HG03108 (cell line): ENCODE measurements at regions not wholly inside any gene's neighbourhood (a gene's known extent, or its start where the extent isn't known, plus 50 kb on each side); places are given as distances from the start of the nearest gene placed in this dataset.

Experiments used
- ATAC-seq: cut with Tn5 transposase; IDR thresholded peaks from one replicate; pipeline ENCODE4 v1.9.1; 2021; ENCODE audit warnings: moderate library complexity; ENCODE audit not compliant: unreplicated experiment

DNA sequence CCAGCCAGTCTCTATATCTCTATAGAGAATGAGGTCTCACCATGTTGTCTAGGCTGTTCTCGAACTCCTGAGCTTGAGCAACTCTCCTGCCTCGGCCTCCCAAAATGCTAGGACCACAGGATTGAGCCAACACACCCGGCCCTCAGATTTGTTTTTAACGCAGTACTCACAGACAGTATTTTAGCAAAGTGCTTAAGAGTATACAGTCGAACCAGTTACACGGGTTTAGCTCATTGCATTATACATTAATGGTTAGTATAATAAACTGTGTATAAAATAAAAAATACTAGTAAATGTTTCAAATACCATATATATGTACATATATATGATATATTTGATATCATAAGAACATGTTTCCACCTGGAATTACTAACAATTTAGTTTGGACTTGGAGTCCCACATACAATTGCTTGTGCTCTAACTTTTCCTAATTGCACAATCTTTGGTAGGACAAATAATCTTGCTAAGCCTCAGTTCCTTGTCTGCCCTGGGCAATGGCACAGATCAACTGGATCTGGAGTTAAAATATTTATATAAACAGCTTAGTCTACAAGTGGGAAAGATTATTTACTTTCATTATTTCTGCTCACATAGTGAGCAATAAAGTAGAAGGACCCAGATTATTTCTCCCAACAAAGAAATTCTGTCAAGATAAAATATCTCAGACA, 508.9 kb upstream of the LRATD1 start:
- ATAC-seq: no peak

DNA sequence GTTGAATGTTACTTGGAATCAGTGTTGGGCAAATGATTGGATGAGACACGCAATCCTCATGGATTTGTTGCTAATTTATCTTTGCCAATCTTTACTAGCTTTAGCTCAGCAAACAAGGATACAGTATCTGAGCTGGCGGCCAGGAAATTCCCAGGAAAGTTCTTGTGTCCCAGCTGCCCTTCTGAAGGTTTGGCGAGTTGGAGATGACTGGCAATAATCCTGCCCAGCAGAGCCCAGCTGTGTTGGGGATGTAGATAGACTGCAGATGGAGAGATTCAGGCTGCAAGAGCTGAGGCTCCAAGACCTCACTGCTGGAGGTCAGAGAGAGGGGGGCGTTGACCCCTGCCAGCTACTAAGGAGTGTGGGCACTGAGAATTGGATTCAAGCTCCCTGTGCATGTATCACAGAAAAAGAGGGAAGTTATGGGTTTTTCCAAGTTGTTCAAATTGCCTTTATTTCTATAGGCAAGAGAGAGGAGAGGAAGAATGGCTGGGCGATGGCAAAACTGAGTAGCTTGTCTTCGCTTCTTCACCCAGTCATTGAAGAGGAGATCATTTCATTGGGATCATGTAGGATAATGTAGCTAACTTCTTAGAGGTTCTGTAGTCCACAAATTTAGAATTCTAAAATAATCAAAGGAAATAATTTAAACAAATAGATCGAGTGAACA, 506.8 kb upstream of the LRATD1 start:
- no peak for ATAC-seq

DNA sequence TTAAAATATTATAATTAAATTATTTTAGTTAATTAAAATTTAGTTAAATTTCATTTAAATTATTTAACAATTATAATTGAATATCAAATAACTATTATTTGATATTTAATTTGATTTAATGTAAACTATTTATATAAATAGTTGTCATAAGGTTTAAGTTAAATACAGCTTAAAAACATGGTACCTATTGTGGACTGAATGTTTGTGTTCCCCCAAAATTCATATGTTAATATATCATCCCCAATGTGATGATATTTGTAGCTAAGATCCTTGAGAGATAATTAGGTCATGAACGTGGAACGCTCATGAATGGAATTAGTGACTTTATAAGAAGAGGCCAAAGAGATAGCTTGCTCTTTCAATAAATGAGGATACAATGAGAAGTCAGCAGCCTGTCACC, 505.7 kb upstream of the LRATD1 start:
- no peak for ATAC-seq

DNA sequence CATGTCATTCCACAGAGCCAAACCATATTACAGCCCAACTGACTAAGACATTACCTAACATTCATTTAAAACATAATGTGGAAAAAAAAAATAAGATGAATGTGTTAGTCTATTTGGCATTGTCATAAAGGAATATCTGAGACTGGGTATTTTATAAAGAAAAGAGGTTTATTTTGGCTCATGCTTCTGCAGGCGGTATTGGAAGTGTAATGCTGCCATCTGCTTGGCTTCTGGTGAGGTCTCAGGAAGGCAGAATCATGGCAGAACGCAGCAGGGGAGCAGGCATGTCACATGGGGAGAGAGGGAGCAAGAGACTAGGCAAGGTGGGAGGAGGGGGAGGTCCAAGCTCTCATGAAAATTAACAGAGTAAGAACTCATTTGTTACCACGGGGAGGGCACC, 504.8 kb upstream of the LRATD1 start:
- no peak for ATAC-seq

- no peak for ATAC-seq
Observed at GRCh38 chr2:14132386-14132785, 500.1 kb upstream of the LRATD1 start.

GRCh38 chr2:14134771-14135170, 497.7 kb upstream of the LRATD1 start:
- ATAC-seq: no peak

DNA sequence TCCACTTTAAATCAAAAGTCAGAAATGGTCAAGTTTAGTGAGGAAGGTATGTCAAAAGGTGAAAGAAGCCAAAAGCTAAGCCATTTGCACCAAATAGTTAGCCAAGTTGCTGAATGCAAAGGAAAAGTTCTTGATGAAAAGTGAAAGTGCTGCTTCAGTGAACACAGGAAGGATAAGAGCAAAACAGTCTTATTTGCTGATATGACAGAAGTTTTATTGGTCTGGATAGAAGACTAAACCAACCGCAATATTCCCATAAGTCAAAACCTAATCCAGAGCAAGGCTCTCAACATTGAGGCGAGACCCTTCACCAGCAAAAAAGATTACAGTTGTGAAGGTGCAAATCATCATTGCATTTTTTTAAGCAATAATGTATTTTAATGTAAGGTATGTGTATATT, 496.5 kb upstream of the LRATD1 start:
- no peak for ATAC-seq

DNA sequence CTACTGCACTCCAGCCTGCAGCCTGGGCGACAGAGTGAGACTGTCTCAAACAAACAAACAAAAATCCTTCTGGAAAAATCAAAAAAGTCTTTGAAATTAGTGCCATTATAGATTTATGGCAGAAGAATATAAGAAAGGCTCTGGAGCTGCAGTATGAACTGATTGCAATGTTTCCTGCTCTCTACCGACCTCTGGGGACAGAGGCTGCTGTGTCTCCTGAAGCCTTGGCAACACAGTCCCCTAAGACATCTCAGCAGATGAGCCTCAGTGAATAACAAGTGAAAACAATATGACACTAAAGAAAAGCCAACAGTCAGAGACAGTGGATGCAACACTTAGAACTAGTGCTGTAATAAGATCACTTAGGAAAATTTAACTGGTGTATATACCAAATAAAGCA, 494.9 kb upstream of the LRATD1 start:
- ATAC-seq: no peak

- ATAC-seq: no peak
Observed at GRCh38 chr2:14140009-14140550, 492.4 kb upstream of the LRATD1 start.

DNA sequence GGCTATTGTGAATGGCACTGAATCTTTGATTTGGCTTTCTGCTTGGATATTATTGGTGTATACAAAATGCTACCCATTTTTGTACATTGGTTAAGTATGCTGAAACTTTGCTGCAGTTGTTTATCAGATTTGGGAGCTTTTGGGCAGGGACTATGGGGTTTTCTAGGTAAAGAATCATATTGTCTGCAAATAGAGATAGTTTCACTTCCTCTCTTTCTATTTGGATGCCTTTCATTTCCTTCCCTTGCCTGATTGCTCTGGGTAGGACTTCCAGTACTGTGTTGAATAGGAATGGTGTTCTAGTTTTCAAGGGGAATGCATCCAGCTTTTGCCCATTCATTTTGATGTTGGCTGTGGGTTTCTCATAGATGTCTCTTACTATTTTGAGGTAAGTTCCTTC, 489.1 kb upstream of the LRATD1 start:
- no peak for ATAC-seq

- no peak for ATAC-seq
Observed at GRCh38 chr2:14148216-14148615, 484.3 kb upstream of the LRATD1 start.

- no peak for ATAC-seq
Observed at GRCh38 chr2:14157816-14158215, 474.7 kb upstream of the LRATD1 start.

- no peak for ATAC-seq
Observed at GRCh38 chr2:14180333-14180732, 452.2 kb upstream of the LRATD1 start.

- no peak for ATAC-seq
Observed at GRCh38 chr2:14182227-14182946, 450.1 kb upstream of the LRATD1 start.

- ATAC-seq: no peak
Observed at GRCh38 chr2:14185906-14186305, 446.6 kb upstream of the LRATD1 start.

GRCh38 chr2:14188446-14188845, 444.1 kb upstream of the LRATD1 start:
- ATAC-seq: no peak

- no peak for ATAC-seq
Observed at GRCh38 chr2:14189929-14190328, 442.6 kb upstream of the LRATD1 start.

GRCh38 chr2:14194233-14194632, 438.3 kb upstream of the LRATD1 start:
- ATAC-seq: no peak

DNA sequence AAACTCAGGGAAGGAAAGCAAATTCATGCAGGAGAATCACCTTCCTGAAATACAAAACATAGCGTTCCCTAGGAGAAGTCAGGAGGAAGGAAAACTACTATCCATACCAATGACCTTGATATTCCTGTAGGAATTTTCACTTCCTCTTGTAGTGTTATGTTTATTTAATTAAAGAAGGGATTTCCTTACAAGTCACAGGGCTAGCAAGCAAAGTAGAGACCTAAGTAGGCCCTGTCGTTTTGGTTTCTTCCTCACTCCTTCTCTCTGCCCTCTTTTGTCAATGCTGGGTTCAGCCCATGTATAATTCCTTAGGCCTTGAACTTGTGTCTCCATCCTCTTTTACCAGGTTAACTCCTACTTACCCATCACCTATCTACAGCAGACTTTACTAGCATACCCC, 435.2 kb upstream of the LRATD1 start:
- no peak for ATAC-seq

DNA sequence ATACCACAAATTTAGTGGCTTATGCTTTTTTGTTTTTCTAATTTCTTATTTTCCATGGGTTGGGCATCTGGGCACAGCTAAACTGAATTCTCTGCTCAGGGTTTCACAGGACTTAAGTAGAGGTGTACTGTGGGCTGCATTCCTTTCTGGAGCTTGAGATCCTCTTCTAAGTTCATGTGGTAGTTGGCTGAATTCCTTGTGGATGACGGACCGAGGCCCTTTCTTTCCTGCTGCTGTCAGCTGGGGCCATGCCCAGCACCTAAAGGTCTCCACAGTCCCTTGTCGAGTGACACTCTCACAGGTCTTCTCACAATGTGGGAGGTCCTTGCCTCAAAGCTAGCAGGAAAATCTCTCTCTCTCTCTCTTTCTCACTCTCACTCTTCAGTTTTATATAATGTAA, 433.5 kb upstream of the LRATD1 start:
- no peak for ATAC-seq

- ATAC-seq: no peak
Observed at GRCh38 chr2:14219306-14219705, 413.2 kb upstream of the LRATD1 start.

- ATAC-seq: no peak
Observed at GRCh38 chr2:14220101-14220500, 412.4 kb upstream of the LRATD1 start.
